Activated naive CD4-positive, alpha-beta T cell treated with anti-CD3 and anti-CD28 coated beads for 36 hours (primary cell): ENCODE measurements at regions not wholly inside any gene's neighbourhood (a gene's known extent, or its start where the extent isn't known, plus 50 kb on each side); places are given as distances from the start of the nearest gene placed in this dataset.

ENCODE experiments used
- CTCF ChIA-PET: fragments of 350-600 bp; sonication (Branson Sonifier 250); formaldehyde crosslinking; loops from one replicate; lab custom pipeline; 2021; ENCODE audit warnings: antibody characterized with exemption; lab: Charles Lee
- DNase-seq: peaks from one replicate; pipeline ENCODE4 v3.0.0-alpha.2; 2020
- H3K27ac Mint-ChIP-seq: one replicate; pipeline ENCODE4 v1.8.0; 2021; ENCODE audit warnings: mild to moderate bottlenecking, mixed read lengths
- H3K27me3 Mint-ChIP-seq: one replicate; pipeline ENCODE4 v1.8.0; 2021; ENCODE audit warnings: low read depth, mixed read lengths
- H3K36me3 Mint-ChIP-seq: one replicate; pipeline ENCODE4 v1.8.0; 2021; ENCODE audit warnings: low read depth, mixed read lengths
- H3K4me1 Mint-ChIP-seq: one replicate; pipeline ENCODE4 v1.8.0; 2021; ENCODE audit warnings: low read depth, mixed read lengths
- H3K4me3 Mint-ChIP-seq: one replicate; pipeline ENCODE4 v1.8.0; 2021; ENCODE audit warnings: mild to moderate bottlenecking, moderate library complexity, mixed read lengths
- H3K9me3 Mint-ChIP-seq: one replicate; pipeline ENCODE4 v1.8.0; 2021; ENCODE audit warnings: mixed read lengths
- intact Hi-C: fragments of 100-400 bp; cut with micrococcal nuclease; formaldehyde crosslinking; loops from one replicate; pipeline ENCODE4 v1.15.1; 2023

DNA sequence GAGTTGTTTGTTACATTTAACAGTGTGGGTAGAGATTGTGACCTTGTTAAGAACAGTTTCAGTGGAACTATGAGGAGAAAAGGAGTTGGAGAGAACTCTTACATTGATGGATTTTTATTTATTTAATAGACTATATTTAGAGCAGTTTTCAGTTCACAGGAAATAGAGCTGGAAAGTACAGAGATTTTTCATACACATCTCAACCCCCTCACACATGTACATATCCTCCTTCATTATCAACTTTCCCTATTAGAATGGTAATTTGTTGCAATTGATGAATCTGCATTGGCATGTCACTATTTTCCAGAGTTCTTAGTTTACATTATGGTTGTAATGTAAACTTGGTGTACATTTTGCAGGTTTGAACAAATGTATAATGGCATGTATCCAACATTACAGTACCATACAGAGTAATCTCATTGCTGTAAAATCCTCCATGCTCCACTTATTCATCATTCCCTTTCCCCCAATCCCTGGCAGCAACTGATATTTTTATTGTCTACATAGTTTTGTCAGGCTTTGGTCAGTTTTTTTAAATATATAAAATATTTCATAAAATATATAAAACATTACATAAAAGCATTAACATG, 756.6 kb upstream of the DPPA4 start:
- H3K4me3 Mint-ChIP-seq = no peak overlapping the region
- no peaks in the 10 kb centered on the region for H3K36me3 Mint-ChIP-seq
- intact Hi-C loops = no loop called here
- H3K27me3 Mint-ChIP-seq = peaks cover 4% of the 10 kb centered on the region
- no peaks in the 10 kb centered on the region for H3K4me1 Mint-ChIP-seq
- H3K9me3 Mint-ChIP-seq = peaks cover 3% of the 10 kb centered on the region
- no peak overlapping the region for H3K27ac Mint-ChIP-seq
- no peak for DNase-seq
- CTCF ChIA-PET = no interaction called here

DNA sequence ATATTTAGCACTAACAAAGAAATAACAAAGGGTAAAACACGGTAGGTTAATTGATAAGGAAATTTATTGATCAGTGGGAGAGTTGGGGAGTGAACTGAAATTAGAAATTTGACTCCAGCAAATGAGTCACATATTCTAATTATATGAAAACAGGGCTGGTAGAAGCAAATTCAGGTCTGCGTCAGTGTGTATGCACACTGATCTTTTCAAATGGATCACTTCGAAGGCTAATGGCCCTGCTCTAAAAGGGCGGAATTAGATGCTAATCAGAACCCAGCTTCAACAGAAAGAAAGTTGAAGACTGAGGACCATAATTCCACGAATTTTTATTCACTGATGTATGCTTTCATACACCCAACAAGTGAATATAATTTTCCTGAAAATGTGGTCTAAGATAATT, 762.4 kb upstream of the DPPA4 start:
- Mint-ChIP-seq H3K27me3 (no peaks in the 10 kb centered on the region), H3K27ac (no peak overlapping the region), H3K4me3 (no peak overlapping the region), H3K4me1 (no peaks in the 10 kb centered on the region), H3K36me3 (no peaks in the 10 kb centered on the region), H3K9me3 (peaks cover 3% of the 10 kb centered on the region)
- DNase-seq = no peak
- CTCF ChIA-PET = no interaction called here
- intact Hi-C loops = loop anchor here (10.0 kb wide), 1 partner anchor 365 kb away; no protein-coding TSS in a partner anchor

DNA sequence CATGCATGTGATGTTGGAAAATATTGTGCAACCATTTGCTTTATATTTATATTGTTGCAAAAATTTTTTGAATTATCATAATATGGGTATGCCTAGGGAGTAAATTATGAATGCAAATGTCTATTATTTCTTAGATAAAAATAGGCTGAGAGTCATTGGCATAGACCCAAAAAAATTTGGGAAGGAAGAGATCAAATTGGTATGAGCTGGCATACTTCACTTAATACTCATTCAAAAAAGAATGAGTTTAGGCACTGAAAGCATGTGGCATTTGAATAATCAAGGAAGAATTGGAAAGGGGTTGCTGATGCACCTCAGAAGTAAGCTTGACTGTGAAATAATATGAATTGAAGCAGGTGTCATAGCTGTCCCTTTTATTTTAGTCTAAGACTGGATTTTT, 764.0 kb upstream of the DPPA4 start:
- H3K4me1 Mint-ChIP-seq = no peaks in the 10 kb centered on the region
- peaks cover 3% of the 10 kb centered on the region for H3K9me3 Mint-ChIP-seq
- CTCF ChIA-PET = no interaction called here
- H3K36me3 Mint-ChIP-seq = no peaks in the 10 kb centered on the region
- no peak overlapping the region for H3K27ac Mint-ChIP-seq
- no peak overlapping the region for H3K4me3 Mint-ChIP-seq
- no peaks in the 10 kb centered on the region for H3K27me3 Mint-ChIP-seq
- DNase-seq = no peak
- intact Hi-C loops = loop anchor here (10.0 kb wide), 1 partner anchor 367 kb away; no protein-coding TSS in a partner anchor

DNA sequence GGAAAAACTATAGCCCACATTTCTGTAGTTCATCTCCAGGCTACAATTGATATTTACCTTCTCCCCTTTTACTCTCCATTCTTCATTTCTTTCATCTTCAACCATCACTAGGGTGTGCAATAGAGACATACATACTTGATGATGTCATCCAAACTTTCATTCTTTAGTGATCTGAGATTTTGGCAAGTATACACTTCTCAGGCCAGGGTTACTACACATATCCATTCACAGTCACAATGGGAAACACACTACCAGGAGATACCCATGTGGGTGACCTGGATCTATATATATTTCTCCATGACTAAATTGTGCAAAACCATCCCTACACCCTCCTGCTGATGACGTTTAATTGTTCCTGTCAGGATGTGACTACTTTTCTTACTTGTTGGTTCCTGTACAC, 769.5 kb upstream of the DPPA4 start:
- H3K27ac Mint-ChIP-seq = no peak overlapping the region
- H3K9me3 Mint-ChIP-seq = no peaks in the 10 kb centered on the region
- intact Hi-C loops = loop anchor here (10.0 kb wide), 1 partner anchor 372 kb away; no protein-coding TSS in a partner anchor

DNA sequence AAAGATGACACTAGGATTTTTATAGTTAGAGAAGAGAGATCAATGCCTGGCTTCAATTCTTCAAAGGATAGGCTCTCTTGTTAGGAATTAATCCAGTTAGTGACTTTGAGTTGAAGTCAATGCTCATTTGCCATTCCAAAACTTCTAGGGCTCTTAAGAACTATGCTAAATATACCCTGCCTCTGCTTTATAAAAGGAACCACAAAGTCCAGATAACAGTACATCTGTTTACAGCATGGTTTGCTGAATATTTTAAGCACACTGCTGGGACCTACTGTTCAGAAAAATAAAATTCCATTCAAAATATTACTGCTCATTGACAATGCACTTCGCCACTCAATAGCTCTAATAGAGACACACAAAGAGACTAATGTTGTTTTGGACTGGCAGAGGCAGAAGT, 786.6 kb upstream of the DPPA4 start:
- Mint-ChIP-seq H3K27ac (no peak overlapping the region), H3K27me3 (no peaks in the 10 kb centered on the region), H3K4me3 (no peak overlapping the region), H3K36me3 (no peaks in the 10 kb centered on the region), H3K4me1 (no peaks in the 10 kb centered on the region), H3K9me3 (no peaks in the 10 kb centered on the region)
- intact Hi-C loops = no loop called here
- CTCF ChIA-PET = no interaction called here
- no peak for DNase-seq

More for the DNA sequence above, 769.5 kb upstream of the DPPA4 start:
- no peaks in the 10 kb centered on the region for H3K27me3 Mint-ChIP-seq
- CTCF ChIA-PET = no interaction called here
- H3K4me1 Mint-ChIP-seq = no peaks in the 10 kb centered on the region
- H3K4me3 Mint-ChIP-seq = no peak overlapping the region
- H3K36me3 Mint-ChIP-seq = no peaks in the 10 kb centered on the region
- DNase-seq = no peak

GRCh38 chr3:110126065-110126464, 788.7 kb upstream of the DPPA4 start:
- no peak for DNase-seq
- H3K36me3 Mint-ChIP-seq = no peaks in the 10 kb centered on the region
- no peaks in the 10 kb centered on the region for H3K4me1 Mint-ChIP-seq
- no peaks in the 10 kb centered on the region for H3K9me3 Mint-ChIP-seq
- H3K27ac Mint-ChIP-seq = no peak overlapping the region
- CTCF ChIA-PET = no interaction called here
- H3K4me3 Mint-ChIP-seq = no peak overlapping the region
- no peaks in the 10 kb centered on the region for H3K27me3 Mint-ChIP-seq
- intact Hi-C loops = no loop called here

GRCh38 chr3:110133971-110134370, 796.6 kb upstream of the DPPA4 start:
- Mint-ChIP-seq H3K27me3 (no peaks in the 10 kb centered on the region), H3K4me3 (no peak overlapping the region), H3K9me3 (peaks cover 9% of the 10 kb centered on the region), H3K4me1 (no peaks in the 10 kb centered on the region), H3K27ac (no peak overlapping the region), H3K36me3 (peaks cover 2% of the 10 kb centered on the region)
- intact Hi-C loops = no loop called here
- DNase-seq = no peak
- CTCF ChIA-PET = no interaction called here

DNA sequence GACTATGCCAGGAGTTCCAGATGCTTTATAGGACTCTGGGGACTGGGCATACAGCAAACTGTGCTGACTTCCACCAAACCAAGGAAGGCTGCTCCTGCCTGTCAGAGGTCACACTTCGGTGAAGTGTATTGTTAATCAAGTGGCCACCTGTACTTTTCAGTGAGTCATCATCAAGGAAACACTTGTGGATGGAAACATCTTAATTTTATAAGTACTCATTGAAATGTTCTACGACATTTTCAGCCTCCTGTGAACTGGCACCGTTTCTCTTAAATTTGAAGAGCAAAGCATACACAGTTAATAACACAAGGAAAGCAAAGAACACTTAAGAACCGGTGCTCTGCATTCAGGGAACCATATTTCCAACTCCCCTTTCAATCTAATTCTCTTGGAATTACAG, 801.7 kb upstream of the DPPA4 start:
- no peaks in the 10 kb centered on the region for H3K4me1 Mint-ChIP-seq

GRCh38 chr3:110139821-110140220, 802.5 kb upstream of the DPPA4 start:
- intact Hi-C loops = no loop called here
- Mint-ChIP-seq H3K9me3 (peaks cover 9% of the 10 kb centered on the region), H3K4me3 (no peak overlapping the region), H3K4me1 (no peaks in the 10 kb centered on the region), H3K36me3 (peaks cover 2% of the 10 kb centered on the region), H3K27me3 (no peaks in the 10 kb centered on the region), H3K27ac (no peak overlapping the region)
- no peak for DNase-seq
- CTCF ChIA-PET = no interaction called here

More for the DNA sequence above, 801.7 kb upstream of the DPPA4 start:
- H3K4me3 Mint-ChIP-seq = no peak overlapping the region
- no peak overlapping the region for H3K27ac Mint-ChIP-seq
- H3K9me3 Mint-ChIP-seq = peaks cover 9% of the 10 kb centered on the region
- intact Hi-C loops = no loop called here
- CTCF ChIA-PET = no interaction called here
- DNase-seq = no peak
- peaks cover 2% of the 10 kb centered on the region for H3K36me3 Mint-ChIP-seq
- H3K27me3 Mint-ChIP-seq = no peaks in the 10 kb centered on the region

DNA sequence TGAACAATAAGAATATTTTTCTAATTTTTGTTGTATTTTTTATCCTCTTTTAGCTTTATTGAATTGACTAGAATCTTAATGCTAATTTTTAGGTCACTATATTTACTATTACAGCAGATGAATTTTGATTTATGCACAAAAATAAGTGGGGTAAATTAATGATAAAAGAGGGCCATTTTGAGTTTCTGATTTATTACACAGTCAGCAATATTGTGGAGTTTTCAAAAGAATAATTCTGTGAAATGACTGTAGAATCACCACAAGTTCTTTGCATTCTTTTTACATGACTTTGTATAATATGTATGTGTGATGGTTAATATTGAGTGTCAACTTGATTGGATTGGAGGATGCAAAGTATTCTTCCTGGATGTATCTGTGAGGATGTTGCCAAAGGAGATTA, 812.4 kb upstream of the DPPA4 start:
- no peaks in the 10 kb centered on the region for H3K36me3 Mint-ChIP-seq
- DNase-seq = no peak
- CTCF ChIA-PET = no interaction called here
- no peaks in the 10 kb centered on the region for H3K4me1 Mint-ChIP-seq
- intact Hi-C loops = no loop called here
- no peaks in the 10 kb centered on the region for H3K27me3 Mint-ChIP-seq
- no peak overlapping the region for H3K27ac Mint-ChIP-seq
- no peak overlapping the region for H3K4me3 Mint-ChIP-seq
- no peaks in the 10 kb centered on the region for H3K9me3 Mint-ChIP-seq

GRCh38 chr3:110157221-110157620, 819.9 kb upstream of the DPPA4 start:
- no peaks in the 10 kb centered on the region for H3K4me1 Mint-ChIP-seq
- no peaks in the 10 kb centered on the region for H3K27me3 Mint-ChIP-seq
- H3K4me3 Mint-ChIP-seq = no peak overlapping the region
- H3K9me3 Mint-ChIP-seq = no peaks in the 10 kb centered on the region
- CTCF ChIA-PET = no interaction called here
- no peaks in the 10 kb centered on the region for H3K36me3 Mint-ChIP-seq
- no peak for DNase-seq
- intact Hi-C loops = no loop called here
- no peak overlapping the region for H3K27ac Mint-ChIP-seq

- H3K4me1 Mint-ChIP-seq = no peaks in the 10 kb centered on the region
- CTCF ChIA-PET = no interaction called here
- intact Hi-C loops = no loop called here
- H3K27ac Mint-ChIP-seq = no peak overlapping the region
- no peaks in the 10 kb centered on the region for H3K9me3 Mint-ChIP-seq
- no peak for DNase-seq
- H3K4me3 Mint-ChIP-seq = no peak overlapping the region
- H3K27me3 Mint-ChIP-seq = no peaks in the 10 kb centered on the region
- H3K36me3 Mint-ChIP-seq = no peaks in the 10 kb centered on the region
Observed at GRCh38 chr3:110164632-110165369, 827.5 kb upstream of the DPPA4 start.

DNA sequence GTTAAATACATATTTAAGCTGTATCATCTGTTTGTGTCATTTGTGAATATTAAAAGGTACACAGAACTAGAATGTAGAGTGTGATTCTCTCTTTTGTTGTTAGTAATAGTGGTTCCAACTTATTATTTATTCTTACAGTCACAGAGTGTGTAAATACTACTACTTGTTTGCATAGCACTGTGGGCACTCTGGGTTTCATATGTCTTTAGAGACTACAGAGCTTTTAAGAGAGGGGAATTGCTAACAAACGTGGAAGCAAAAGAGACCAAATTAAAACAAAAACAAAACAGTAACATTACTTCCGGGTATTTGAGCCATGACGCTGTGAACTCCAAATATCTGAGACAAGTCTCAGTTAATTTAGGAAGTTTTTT, 828.0 kb upstream of the DPPA4 start:
- no peak for DNase-seq
- no peaks in the 10 kb centered on the region for H3K36me3 Mint-ChIP-seq

More for the DNA sequence above, 828.0 kb upstream of the DPPA4 start:
- CTCF ChIA-PET = no interaction called here
- no peaks in the 10 kb centered on the region for H3K4me1 Mint-ChIP-seq
- no peaks in the 10 kb centered on the region for H3K27me3 Mint-ChIP-seq
- intact Hi-C loops = no loop called here
- H3K9me3 Mint-ChIP-seq = no peaks in the 10 kb centered on the region
- no peak overlapping the region for H3K27ac Mint-ChIP-seq
- H3K4me3 Mint-ChIP-seq = no peak overlapping the region
